ENCODE measurements at regions not wholly inside any gene's neighbourhood (a gene's known extent, or its start where the extent isn't known, plus 50 kb on each side); places are given as distances from the start of the nearest gene placed in this dataset.
"Not testable (repeated sequence)": the region's sequence is repeated elsewhere in the genome, so short reads cannot be mapped to it uniquely, and the experiment has no call there.

- not testable (repeated sequence) for TF ChIP-seq CTCF, EP300 (IDR thresholded peaks at IDR 0.05)
These were observed 164.8 kb downstream of the TTC6 start for GRCh38 chr14:37760275-37760674.
